WTC11 (cell line): ENCODE measurements at regions not wholly inside any gene's neighbourhood (a gene's known extent, or its start where the extent isn't known, plus 50 kb on each side); places are given as distances from the start of the nearest gene placed in this dataset.

Experiments used
- TCF7 ChIP-seq: sonication (generic); formaldehyde crosslinking; IDR thresholded peaks from 2 replicates; pipeline ENCODE4 v1.8.0; 2022; ENCODE audit warnings: mild to moderate bottlenecking, low read depth, missing genetic modification reagents, moderate library complexity
- ZNF671 ChIP-seq: fragments of 250-450 bp; sonication (Bioruptor Pico); IDR thresholded peaks from 2 replicates; pipeline ENCODE4 v1.8.0; 2021; ENCODE audit warnings: mild to moderate bottlenecking

DNA sequence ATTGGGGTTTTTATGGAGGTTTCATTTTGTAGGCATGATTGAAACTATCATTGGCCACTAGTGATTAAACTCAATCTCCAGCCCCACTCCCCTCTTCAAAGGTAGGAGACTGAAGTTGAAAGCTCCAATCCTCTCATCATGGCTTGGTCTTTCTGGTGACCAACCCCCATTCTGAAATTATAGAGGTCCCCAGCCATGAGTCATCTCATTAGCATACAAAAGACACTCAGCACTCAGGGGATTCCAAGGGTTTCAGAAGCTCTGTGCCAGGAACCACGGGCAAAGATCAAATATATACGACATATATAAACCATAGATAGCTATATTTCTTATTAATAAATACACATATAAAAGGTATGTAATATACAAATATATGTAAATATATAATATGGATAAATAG lies 256.0 kb upstream of the POU3F3 start:
- TF ChIP-seq ZNF671 (CRISPR knock-in tag) (no peak), TCF7 (CRISPR knock-in tag) (no peak)
